ENCODE measurements at regions not wholly inside any gene's neighbourhood (a gene's known extent, or its start where the extent isn't known, plus 50 kb on each side); places are given as distances from the start of the nearest gene placed in this dataset.

GRCh38 chr2:240275386-240275785 is 134.9 kb upstream of the OTOS start:
- no peaks in the 10 kb centered on the region for H3K27me3 ChIP-seq (replicated peaks in 1 of 4; ENCODE audit: control insufficient read depth in 3 of 4, extremely low read depth in 1 of 4, insufficient read depth in 3 of 4, low read length in 3 of 4)

More at GRCh38 chr2:240275386-240275785, 134.9 kb upstream of the OTOS start:
- Histone ChIP-seq H3K36me3 (ENCODE audit: control insufficient read depth in 2 of 4, insufficient read depth in 4 of 4, low read length in 3 of 4) (no peaks in the 10 kb centered on the region), H3K4me3 (ENCODE audit: extremely low read depth in 1 of 4, insufficient read depth in 2 of 4, low read depth in 3 of 4, low read length in 4 of 4) (no peak overlapping the region), H3K27ac (ENCODE audit: low read depth, low read length) (no peak overlapping the region), H3K4me2 (ENCODE audit: insufficient read depth in 1 of 2, low read depth in 2 of 2, low read length in 2 of 2) (no peak overlapping the region), H3K14ac (ENCODE audit: insufficient read length) (no peak overlapping the region), H2AFZ (ENCODE audit: low read length) (no peak overlapping the region), H4K91ac (replicated peaks; ENCODE audit: insufficient read length, low read length) (no peak overlapping the region), H2BK15ac (ENCODE audit: low read length) (no peak overlapping the region), H4K20me1 (replicated peaks in 1 of 2; ENCODE audit: control insufficient read depth in 1 of 2, insufficient read depth in 2 of 2, low read length in 2 of 2) (no peaks in the 10 kb centered on the region), H3K18ac (ENCODE audit: extremely low read depth, low read length) (no peak overlapping the region), H3K79me1 (ENCODE audit: low read depth, low read length) (no peaks in the 10 kb centered on the region), H3K4me1 (replicated peaks in 1 of 4; ENCODE audit: control insufficient read depth in 3 of 4, insufficient read depth in 4 of 4, low read length in 3 of 4) (no peaks in the 10 kb centered on the region), H3K9ac (replicated peaks in 1 of 4; ENCODE audit: extremely low read depth in 1 of 4, low read depth in 3 of 4, low read length in 3 of 4) (no peak overlapping the region), H4K8ac (ENCODE audit: extremely low read depth, insufficient read depth, low read length) (no peak overlapping the region), H3K9me3 (ENCODE audit: insufficient read depth in 2 of 2, low read depth in 1 of 2, low read length in 1 of 2) (peaks cover 6 to 16% of the 10 kb centered on the region in 2 experiments; a peak in 3 of 4 replicates), H2AK5ac (ENCODE audit: low read depth, low read length) (no peak overlapping the region), H2BK120ac (replicated peaks; ENCODE audit: low read depth, low read length) (no peak overlapping the region), H3K4ac (replicated peaks; ENCODE audit: insufficient read length, low read depth, low read length) (no peak overlapping the region), H3K23me2 (ENCODE audit: low read depth, low read length) (no peaks in the 10 kb centered on the region), H3K56ac (replicated peaks; ENCODE audit: insufficient read length, low read depth, low read length) (no peak overlapping the region), H2BK5ac (ENCODE audit: low read depth, low read length) (no peak overlapping the region), H3K23ac (ENCODE audit: insufficient read length) (no peak overlapping the region), H4K5ac (ENCODE audit: insufficient read length, low read depth, low read length) (no peak overlapping the region), H2BK12ac (ENCODE audit: low read depth, low read length) (no peak overlapping the region), H3K79me2 (ENCODE audit: control insufficient read depth in 1 of 2, insufficient read depth in 2 of 2, low read length in 2 of 2) (no peaks in the 10 kb centered on the region), H2BK20ac (ENCODE audit: low read length) (no peak overlapping the region)
- CTCF ChIA-PET (ENCODE audit: partially characterized antibody): no interaction called here
- FAIRE-seq: no peak
- TF ChIP-seq TAF1 (IDR thresholded peaks at IDR 0.05; ENCODE audit: low read depth, low read length) (no peak), MAFK (IDR thresholded peaks at IDR 0.05; ENCODE audit: low read depth, low read length) (no peak), EGR1 (IDR thresholded peaks at IDR 0.05; ENCODE audit: borderline replicate concordance, low read depth, low read length) (no peak)
- WGBS, 2 experiments (ENCODE audit: extremely low coverage in 1 of 2, insufficient coverage in 1 of 2, insufficient read length in 1 of 2, insufficient replicate concordance in 2 of 2, low coverage in 1 of 2, low lambda C conversion rate in 2 of 2, missing lambda C conversion rate in 1 of 2): 75% methylated on average over 2 of the region's 2 CpGs; no CpG with 5 or more reads in 1 of the 2 experiments
- DNase-seq (ENCODE audit: low read depth in 1 of 2, low spot score in 2 of 2): no peak
- POLR2A ChIA-PET (ENCODE audit: partially characterized antibody): no interaction called here

Data from H1 (cell line).